ENCODE measurements at regions not wholly inside any gene's neighbourhood (a gene's known extent, or its start where the extent isn't known, plus 50 kb on each side); places are given as distances from the start of the nearest gene placed in this dataset.

DNA sequence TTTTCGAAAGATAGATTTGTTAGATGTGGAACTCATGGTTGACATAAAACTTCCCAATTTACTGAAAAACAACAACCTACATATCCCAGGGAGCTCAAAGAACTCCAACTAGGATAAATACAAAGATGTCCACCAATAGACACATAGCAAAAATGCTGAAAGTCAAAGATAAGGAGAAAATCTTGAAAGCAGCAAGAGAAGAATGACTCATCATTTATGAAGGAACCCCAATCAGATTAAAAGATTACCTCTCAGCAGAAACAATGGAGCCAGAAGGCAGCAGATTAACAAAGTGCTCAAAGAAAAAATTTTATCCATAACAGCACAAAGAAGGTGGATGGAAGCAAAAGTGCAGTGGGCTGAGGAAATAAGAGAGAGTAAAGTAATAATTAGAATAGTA lies 908.6 kb downstream of the SORCS3 start:
- no peak for DNase-seq (ENCODE audit: low spot score)

GRCh38 chr10:105545101-105545500 lies 904.0 kb downstream of the SORCS3 start:
- no peak for DNase-seq (ENCODE audit: low spot score)

GRCh38 chr10:105540381-105540780 lies 899.3 kb downstream of the SORCS3 start:
- DNase-seq (ENCODE audit: low spot score): no peak

DNA sequence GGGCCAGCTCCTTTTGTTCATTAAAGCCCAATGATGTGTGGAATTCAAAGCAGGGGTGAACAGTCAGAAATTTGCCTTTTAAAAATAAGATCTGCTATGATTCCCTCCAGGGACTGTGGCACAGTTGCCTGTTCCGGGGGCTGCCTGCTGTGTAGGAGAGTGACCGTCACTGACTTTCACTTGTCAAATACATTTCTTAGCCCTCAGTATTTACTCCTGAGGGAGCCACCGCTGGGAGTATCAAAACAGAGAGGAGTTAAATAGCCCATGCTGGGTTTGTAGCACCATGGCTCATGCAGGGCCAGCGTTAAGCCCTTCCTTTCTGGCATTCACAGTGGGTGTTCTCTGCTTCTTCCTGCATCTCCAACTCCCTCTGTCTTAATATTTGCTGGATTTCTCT lies 897.8 kb downstream of the SORCS3 start:
- no peak for DNase-seq (ENCODE audit: low spot score)

- DNase-seq (ENCODE audit: low spot score): no peak
Observed at GRCh38 chr10:105535478-105535877, 894.4 kb downstream of the SORCS3 start.

DNA sequence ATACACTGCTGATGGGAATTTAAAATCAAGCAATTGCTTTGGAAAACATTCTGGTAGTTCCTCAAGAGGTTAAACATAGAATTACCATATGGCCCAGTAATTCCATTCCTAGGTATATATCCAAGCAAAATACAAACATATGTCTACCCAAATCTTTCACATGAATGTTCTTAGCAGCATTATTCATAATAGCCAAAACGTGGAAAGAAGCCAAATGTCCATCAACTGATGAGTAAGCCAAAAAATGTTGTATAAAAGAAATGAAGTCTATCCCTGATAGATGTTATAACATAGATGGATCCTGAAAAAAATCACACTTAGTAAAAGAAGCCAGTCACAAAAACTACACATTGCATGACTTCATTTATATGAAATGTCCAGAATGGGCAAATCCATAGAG lies 893.0 kb downstream of the SORCS3 start:
- DNase-seq (ENCODE audit: low spot score): no peak

DNA sequence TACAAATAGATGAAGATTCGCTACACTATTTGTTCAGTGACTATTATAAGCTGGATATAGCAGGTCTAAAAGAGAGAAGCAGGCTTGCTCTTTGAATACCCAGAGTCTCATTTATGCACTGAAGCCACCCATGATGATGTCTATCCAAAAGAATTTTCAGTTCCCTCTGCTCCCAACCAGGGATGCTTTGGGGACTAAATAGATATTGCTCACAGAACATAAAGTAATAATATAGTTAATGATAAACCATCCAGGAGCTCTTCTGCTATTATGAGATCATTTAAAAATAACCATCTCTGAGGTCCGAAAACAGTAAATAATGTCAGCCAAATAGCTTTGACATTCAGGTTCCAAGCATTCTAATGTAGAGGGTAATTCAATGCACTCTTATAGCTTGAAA lies 875.4 kb downstream of the SORCS3 start:
- DNase-seq (ENCODE audit: low spot score): no peak

GRCh38 chr10:105514106-105514505 lies 873.0 kb downstream of the SORCS3 start:
- no peak for DNase-seq (ENCODE audit: low spot score)

- DNase-seq (ENCODE audit: low spot score): no peak
Observed at GRCh38 chr10:105509517-105509916, 868.4 kb downstream of the SORCS3 start.

DNA sequence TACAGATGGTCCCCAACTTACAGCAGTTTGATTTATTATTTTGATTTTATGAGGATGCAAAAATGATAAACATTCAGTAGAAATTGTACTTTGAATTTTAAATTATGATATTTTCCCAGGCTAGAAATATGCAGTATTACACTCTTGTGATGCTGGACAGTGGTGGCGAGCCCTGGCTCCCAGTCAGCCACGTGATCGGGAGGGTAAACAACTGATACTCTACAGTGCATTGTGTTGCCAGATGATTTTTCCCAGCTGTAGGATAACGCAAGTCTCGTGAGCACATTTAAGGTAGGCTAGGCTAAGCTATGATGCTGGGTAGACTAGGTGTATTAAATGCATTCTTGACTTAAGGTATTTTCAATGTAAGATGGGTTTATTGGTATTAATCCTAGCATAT lies 865.2 kb downstream of the SORCS3 start:
- DNase-seq (ENCODE audit: low spot score): no peak

GRCh38 chr10:105503714-105504113 lies 862.6 kb downstream of the SORCS3 start:
- no peak for DNase-seq (ENCODE audit: low spot score)

GRCh38 chr10:105502058-105502457 lies 861.0 kb downstream of the SORCS3 start:
- no peak for DNase-seq (ENCODE audit: low spot score)

GRCh38 chr10:105494944-105495343 lies 853.9 kb downstream of the SORCS3 start:
- DNase-seq (ENCODE audit: low spot score): no peak

- no peak for DNase-seq (ENCODE audit: low spot score)
Observed at GRCh38 chr10:105494303-105494702, 853.2 kb downstream of the SORCS3 start.

DNA sequence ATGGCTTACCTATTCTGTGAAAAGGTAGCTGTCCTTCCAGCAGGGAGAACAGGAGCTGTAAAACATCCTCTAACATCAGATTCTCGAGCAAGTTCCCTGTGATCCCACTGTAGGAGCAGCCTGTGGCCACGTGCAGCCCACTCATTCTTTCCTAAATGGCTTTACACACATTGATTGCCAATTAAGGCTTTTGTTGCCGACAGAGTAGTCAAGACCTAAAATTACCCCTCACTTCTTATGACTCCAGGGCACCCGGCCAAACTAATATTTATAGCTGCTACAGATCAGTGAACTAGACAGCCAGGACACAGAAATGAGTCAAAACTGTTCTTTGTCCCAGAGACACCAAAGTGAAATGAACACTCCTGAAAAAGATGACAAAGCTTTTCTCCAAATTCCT lies 832.1 kb downstream of the SORCS3 start:
- DNase-seq (ENCODE audit: low spot score): no peak

DNA sequence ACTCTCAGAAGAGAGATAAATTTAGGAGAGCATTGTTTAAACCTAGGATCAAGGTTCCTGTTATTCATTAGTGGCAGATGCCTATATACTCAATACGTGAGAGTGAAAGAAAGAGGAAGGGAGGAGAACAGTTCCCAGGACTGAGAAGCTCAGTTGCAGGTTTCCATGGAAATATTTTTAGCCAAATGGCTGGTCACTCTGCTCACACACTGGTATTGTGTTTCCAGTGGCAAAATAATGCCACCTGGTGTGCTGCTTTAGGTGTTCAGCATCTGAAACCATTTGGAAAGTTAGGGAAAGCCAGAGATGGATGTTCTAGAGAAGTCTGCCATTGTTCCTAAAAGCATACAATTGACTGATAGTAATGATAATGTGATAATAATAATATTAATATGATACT lies 827.7 kb downstream of the SORCS3 start:
- DNase-seq (ENCODE audit: low spot score): no peak

GRCh38 chr10:105466521-105466920 lies 825.4 kb downstream of the SORCS3 start:
- DNase-seq (ENCODE audit: low spot score): no peak

- DNase-seq (ENCODE audit: low spot score): no peak
Observed at GRCh38 chr10:105434970-105435369, 793.9 kb downstream of the SORCS3 start.

- no peak for DNase-seq (ENCODE audit: low spot score)
Observed at GRCh38 chr10:105413997-105414396, 772.9 kb downstream of the SORCS3 start.

DNA sequence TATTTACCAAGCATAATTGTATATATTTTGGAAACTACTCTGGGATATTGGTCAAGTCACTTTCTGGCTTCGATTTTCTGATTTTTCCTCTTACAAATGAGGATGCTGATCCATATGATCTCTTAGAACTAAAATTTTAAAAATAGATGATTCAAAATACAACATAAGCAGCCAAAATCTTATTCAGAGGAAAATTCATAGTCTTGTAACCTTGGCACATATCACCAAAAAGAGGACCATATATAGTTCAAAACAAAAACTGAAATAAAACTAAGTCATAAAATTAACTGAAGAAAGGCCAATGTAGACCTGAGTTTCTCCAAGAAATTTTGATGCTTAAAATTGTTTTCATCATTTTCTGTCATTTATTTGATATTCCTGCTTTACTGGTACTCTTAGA lies 768.3 kb downstream of the SORCS3 start:
- no peak for DNase-seq (ENCODE audit: low spot score)

DNA sequence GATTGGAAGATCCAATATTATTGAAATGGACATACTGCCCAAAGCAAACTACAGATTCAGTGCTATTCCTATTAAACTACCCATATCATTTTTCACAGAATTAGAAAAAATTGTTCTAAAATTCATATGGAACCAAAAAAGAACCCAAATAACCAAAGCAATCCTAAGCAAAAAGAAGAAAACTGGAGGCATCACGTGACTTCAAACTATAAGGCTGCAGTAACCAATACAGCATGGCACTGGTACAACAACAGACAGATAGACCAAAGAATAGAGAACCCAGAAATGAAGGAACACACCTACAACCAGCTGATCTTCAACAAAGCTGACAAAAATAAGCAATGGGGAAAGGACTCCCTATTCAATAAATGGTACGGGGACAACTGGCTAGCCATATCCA lies 765.4 kb downstream of the SORCS3 start:
- DNase-seq (ENCODE audit: low spot score): no peak

DNA sequence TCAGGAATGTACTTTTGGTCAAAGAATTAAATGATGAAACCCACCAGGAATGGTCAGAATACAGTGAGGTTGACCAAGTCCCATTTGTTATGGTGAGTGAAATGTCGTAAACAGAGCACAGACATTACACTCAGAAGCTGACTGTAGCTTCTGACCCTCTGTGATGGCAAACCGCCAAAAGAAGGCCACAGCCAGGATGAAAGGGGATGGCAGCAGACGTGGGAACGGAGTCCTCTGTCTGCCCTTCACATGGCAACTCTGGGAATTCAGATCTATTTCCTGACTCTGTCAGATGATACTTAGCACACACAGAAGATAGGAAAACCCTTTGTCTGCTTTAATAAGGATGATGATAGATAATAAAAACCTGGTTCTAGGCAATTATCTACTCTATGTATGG lies 757.1 kb downstream of the SORCS3 start:
- no peak for DNase-seq (ENCODE audit: low spot score)

DNA sequence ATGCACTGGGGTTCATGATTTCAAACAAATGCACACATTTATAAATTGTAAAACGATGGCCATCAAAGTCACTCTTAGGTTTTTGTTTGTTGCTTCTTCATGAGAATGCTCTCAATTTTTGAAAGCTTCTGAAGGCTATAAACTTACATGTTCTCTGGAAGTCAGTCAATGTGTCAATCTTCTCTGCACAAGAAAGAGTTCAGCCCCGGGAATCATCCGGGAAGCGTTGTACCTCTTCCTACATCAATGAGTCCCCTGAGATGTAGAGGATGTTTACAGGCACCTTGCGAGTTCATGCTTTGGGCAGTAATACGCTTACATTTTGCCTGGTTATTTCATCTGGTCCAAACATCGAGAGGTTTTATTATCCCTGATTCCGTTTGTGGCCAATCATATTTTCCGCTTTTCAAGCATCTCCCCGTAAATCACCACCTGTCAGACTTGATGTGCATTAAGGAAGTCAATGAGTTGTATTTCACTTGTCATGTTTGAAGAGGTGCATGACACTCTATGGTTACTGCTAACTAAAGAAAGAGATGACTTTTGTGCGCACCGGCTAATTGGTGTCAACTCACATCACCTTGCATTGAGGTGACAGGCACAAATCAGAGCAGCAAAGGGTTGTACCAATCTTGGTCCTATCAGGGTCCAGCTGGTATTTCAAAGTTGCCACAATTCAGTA lies 750.7 kb downstream of the SORCS3 start:
- no peak for DNase-seq (ENCODE audit: low spot score)

- no peak for DNase-seq (ENCODE audit: low spot score)
Observed at GRCh38 chr10:105387971-105388370, 746.9 kb downstream of the SORCS3 start.

DNA sequence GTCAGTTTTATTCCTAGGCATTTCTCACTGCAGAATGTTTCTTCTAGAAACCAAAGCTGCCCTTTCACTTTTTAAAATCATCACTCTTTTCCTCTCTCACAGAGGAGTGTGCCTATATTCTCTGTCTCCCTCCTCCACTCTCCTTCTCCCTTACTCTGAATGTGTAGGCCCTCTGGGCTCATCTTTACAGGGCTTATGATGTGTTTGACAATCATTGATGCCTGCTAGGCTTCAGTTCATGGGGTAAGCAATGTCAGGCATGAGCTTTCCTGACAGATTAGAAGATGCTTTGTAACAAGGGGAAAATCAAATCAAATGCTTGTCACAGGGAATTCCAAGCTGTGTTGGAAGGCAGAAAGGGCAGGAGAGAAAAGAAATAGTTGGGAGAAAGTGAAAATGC lies 742.9 kb downstream of the SORCS3 start:
- DNase-seq (ENCODE audit: low spot score): no peak
